GM12872 (cell line): ENCODE measurements at regions not wholly inside any gene's neighbourhood (a gene's known extent, or its start where the extent isn't known, plus 50 kb on each side); places are given as distances from the start of the nearest gene placed in this dataset.

ENCODE experiments used
- TF ChIP-seq, protein P1 (sequence below): IDR thresholded peaks from 3 replicates; pipeline ENCODE4 v1.5.1; 2011; ENCODE audit warnings: low read depth, mild to moderate bottlenecking, low read length, moderate library complexity; ENCODE audit not compliant: insufficient read depth

DNA sequence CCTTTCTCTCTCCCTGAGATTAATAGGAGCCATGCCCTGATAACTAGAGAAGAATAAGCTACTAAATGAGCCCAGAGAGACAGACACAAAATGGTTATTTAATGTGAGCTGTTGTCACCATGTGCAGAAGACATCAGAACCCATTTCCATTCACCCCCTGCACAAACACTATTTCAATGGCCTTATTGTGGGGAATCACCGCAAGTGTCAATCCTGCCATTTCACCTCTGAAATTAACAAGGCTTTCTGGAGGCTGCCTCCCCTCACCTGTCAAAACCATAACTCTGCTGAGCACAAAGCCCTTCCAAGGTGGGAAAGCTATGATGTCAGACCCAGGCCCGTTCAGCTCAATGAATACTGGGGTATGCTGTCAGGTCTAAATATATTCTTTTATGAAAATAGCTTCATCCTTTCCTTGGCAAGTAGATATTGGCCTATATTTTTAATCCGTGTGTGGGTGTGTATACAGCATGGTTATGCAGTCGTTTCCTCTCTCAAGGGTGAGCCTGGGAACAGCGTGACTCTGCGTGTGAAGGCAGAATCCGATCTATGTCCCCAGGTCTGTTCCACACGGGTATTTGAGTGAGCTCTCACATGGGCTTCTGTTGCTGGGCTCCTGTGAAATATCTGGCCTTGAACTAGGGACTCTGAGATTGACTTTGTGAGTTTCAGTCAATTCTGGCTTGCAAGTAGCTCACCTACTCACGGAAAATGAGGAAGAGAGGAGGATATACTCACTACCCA lies 266.3 kb downstream of the FBXW7 start:
- TF ChIP-seq, protein P1, sequence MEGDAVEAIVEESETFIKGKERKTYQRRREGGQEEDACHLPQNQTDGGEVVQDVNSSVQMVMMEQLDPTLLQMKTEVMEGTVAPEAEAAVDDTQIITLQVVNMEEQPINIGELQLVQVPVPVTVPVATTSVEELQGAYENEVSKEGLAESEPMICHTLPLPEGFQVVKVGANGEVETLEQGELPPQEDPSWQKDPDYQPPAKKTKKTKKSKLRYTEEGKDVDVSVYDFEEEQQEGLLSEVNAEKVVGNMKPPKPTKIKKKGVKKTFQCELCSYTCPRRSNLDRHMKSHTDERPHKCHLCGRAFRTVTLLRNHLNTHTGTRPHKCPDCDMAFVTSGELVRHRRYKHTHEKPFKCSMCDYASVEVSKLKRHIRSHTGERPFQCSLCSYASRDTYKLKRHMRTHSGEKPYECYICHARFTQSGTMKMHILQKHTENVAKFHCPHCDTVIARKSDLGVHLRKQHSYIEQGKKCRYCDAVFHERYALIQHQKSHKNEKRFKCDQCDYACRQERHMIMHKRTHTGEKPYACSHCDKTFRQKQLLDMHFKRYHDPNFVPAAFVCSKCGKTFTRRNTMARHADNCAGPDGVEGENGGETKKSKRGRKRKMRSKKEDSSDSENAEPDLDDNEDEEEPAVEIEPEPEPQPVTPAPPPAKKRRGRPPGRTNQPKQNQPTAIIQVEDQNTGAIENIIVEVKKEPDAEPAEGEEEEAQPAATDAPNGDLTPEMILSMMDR, result no peak

GRCh38 chr4:152267811-152268210 lies 268.1 kb downstream of the FBXW7 start:
- TF ChIP-seq, protein P1, result no peak

GRCh38 chr4:152266831-152267480 lies 268.9 kb downstream of the FBXW7 start:
- TF ChIP-seq, protein P1, result no peak

- TF ChIP-seq, protein P1, result no peak
Measured at GRCh38 chr4:152265149-152265621, 270.7 kb downstream of the FBXW7 start.

DNA sequence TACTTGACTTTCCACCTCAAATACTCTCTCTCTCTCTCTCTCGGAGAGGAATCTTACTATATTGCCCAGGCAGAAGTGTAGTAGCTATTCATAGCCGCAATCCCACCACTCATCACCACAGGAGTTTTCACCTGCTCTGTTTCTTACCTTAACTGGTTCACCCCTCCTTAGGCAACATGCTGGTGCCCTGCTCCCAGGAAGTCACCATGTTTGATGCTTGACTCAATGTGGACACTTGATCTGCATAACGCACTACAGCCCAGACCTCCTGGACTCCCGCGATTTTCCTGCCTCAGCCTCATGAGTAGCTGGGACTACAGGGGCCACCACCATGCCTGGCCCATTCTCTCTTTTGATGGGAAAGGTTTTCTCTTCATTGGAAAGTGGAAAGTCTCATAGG lies 271.8 kb downstream of the FBXW7 start:
- TF ChIP-seq, protein P1, result no peak

GRCh38 chr4:152259866-152260265 lies 276.0 kb downstream of the FBXW7 start:
- TF ChIP-seq, protein P1, result no peak

DNA sequence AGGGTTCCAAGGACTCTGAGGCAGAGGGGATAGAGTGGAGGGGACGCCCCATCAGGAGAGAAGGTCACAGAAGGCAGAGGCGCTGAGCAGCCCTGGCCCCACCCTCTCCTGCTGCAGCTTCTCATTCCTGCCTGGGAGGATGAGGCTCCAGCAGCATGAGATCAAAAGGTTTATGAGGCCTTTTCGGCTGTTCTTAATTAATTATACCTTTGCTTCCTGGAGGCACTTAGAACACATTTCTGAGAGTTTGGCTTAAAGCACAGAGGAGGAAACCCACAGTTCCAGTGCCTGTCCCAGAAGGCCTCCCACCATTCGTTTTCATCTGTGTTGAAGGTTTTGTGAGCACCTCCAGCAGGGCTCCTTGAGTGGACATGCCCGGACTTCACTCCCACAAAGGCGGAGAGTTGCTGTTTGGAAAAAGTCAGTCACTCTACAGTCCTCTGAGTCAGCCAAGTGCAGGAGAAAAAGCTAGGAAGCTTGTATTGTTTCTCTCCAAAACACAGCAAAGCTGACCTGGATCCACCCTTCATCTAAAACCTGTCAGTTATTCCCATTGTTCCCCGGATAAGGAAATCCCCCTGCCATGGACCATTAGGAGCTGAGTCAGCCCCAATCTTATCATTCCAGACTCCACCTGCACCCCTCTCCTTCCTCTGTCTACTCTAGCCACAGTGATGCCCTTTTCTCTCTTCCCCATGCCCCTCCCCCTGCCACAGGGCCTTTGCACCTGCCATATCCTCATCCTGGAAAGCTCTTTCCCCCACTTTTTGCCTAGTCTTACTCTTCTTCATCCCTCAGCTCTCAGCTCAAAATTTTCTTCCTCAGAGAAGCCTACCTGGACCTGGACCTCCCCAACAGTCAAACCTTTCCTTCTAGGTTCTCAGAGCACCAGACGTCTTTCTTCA lies 276.8 kb downstream of the FBXW7 start:
- TF ChIP-seq, protein P1, result no peak
